Mesothelial cell of epicardium (in vitro differentiated cells): ENCODE measurements at regions not wholly inside any gene's neighbourhood (a gene's known extent, or its start where the extent isn't known, plus 50 kb on each side); places are given as distances from the start of the nearest gene placed in this dataset.

ENCODE experiments used
- DNase-seq, 2 experiments: peaks; one replicate each; pipeline ENCODE4 v3.0.0; 2021; ENCODE audit warnings: low spot score in 2 of 2; ENCODE audit not compliant: unreplicated experiment in 2 of 2
- H3K27ac Mint-ChIP-seq: 2 replicates; pipeline ENCODE4 v1.8.0; 2021; ENCODE audit warnings: mixed read lengths
- H3K27me3 Mint-ChIP-seq: 2 replicates; pipeline ENCODE4 v1.8.0; 2021; ENCODE audit warnings: low read depth, mixed read lengths
- H3K36me3 Mint-ChIP-seq: 2 replicates; pipeline ENCODE4 v1.8.0; 2021; ENCODE audit warnings: mixed read lengths
- H3K4me1 Mint-ChIP-seq: 2 replicates; pipeline ENCODE4 v1.8.0; 2021; ENCODE audit warnings: mixed read lengths
- H3K4me3 Mint-ChIP-seq: 2 replicates; pipeline ENCODE4 v1.8.0; 2021; ENCODE audit warnings: mild to moderate bottlenecking, moderate library complexity, mixed read lengths
- H3K9me3 Mint-ChIP-seq: 2 replicates; pipeline ENCODE4 v1.8.0; 2021; ENCODE audit warnings: mixed read lengths
- TF ChIP-seq, protein P1 (sequence below): fragments of 200-600 bp; sonication (generic); IDR thresholded peaks from one replicate; pipeline ENCODE4 v1.5.0; 2021; ENCODE audit warnings: antibody characterized with exemption; ENCODE audit not compliant: unreplicated experiment

DNA sequence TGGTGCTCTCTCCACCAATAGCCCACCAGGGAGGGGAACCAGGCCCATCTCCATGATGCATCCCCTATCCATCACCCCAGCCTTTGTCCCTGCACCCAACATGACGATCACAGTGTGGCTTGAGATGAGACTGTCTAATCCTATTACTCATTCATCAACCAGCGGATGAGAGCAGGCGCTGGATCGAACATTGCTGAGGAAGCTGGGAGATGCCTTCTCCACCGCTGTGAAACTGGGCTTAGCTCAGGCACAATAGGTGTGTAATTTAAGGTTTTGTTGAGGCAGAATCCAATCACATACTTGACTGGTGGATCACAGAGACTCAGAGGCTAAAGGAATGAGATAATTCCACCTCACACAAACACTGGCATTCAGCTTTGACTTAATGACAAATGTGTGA is 64.6 kb upstream of the IRX3 start:
- no peak for DNase-seq
- H3K4me1 Mint-ChIP-seq, result no peaks in the 10 kb centered on the region
- peaks cover 6% of the 10 kb centered on the region for H3K27me3 Mint-ChIP-seq
- H3K9me3 Mint-ChIP-seq, result peaks cover 24% of the 10 kb centered on the region
- H3K36me3 Mint-ChIP-seq, result peaks cover 4% of the 10 kb centered on the region
- no peak overlapping the region for H3K27ac Mint-ChIP-seq
- no peak overlapping the region for H3K4me3 Mint-ChIP-seq
- TF ChIP-seq, protein P1, sequence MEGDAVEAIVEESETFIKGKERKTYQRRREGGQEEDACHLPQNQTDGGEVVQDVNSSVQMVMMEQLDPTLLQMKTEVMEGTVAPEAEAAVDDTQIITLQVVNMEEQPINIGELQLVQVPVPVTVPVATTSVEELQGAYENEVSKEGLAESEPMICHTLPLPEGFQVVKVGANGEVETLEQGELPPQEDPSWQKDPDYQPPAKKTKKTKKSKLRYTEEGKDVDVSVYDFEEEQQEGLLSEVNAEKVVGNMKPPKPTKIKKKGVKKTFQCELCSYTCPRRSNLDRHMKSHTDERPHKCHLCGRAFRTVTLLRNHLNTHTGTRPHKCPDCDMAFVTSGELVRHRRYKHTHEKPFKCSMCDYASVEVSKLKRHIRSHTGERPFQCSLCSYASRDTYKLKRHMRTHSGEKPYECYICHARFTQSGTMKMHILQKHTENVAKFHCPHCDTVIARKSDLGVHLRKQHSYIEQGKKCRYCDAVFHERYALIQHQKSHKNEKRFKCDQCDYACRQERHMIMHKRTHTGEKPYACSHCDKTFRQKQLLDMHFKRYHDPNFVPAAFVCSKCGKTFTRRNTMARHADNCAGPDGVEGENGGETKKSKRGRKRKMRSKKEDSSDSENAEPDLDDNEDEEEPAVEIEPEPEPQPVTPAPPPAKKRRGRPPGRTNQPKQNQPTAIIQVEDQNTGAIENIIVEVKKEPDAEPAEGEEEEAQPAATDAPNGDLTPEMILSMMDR, result no peak

DNA sequence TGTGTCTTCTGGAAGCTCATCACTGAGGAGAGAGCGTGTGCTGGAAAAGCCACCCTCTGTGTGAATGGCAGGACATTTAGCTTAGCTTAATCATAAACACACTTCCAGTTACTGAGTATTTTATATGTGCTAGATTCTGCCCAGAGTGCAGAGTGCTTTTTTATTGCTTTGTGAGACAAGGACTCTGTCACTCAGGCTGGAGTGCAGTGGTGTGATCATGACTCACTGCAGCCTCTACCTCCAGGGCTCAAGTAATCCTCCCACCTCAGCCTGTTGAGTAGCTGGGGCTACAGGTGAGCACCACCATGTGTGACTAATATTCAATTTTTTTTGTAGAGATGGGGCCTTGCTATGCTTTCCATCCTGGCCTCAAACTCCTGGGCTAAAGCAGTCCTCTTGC is 61.4 kb upstream of the IRX3 start:
- peaks cover 10% of the 10 kb centered on the region for H3K27me3 Mint-ChIP-seq
- H3K4me3 Mint-ChIP-seq, result no peak overlapping the region
- DNase-seq, result no peak
- H3K27ac Mint-ChIP-seq, result no peak overlapping the region
- H3K4me1 Mint-ChIP-seq, result no peaks in the 10 kb centered on the region
- no peaks in the 10 kb centered on the region for H3K36me3 Mint-ChIP-seq
- TF ChIP-seq, protein P1, result no peak
- H3K9me3 Mint-ChIP-seq, result peaks cover 5% of the 10 kb centered on the region

DNA sequence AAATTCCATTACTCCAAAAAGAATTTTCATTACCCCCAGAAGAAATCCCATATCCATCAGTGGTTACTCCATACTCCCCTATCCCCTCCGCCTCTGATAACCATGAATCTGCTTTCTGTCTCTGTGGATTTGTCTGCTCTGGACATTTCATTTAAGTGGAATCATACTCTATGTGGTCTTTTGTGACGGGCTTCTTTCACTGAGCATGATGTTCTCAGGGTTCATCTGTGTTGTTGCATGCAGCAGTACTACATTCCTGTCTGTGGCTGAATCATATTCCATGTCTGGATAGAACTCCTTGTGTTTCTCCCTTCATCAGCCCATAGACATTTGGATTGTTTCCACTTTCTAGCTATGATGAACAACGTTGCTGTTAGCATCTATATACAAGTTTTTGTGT is 59.5 kb upstream of the IRX3 start:
- H3K27ac Mint-ChIP-seq, result no peak overlapping the region
- H3K27me3 Mint-ChIP-seq, result peaks cover 8% of the 10 kb centered on the region
- H3K36me3 Mint-ChIP-seq, result no peaks in the 10 kb centered on the region
- no peaks in the 10 kb centered on the region for H3K4me1 Mint-ChIP-seq
- DNase-seq, result no peak
- no peak overlapping the region for H3K4me3 Mint-ChIP-seq
- H3K9me3 Mint-ChIP-seq, result peaks cover 5% of the 10 kb centered on the region
- TF ChIP-seq, protein P1, result no peak

DNA sequence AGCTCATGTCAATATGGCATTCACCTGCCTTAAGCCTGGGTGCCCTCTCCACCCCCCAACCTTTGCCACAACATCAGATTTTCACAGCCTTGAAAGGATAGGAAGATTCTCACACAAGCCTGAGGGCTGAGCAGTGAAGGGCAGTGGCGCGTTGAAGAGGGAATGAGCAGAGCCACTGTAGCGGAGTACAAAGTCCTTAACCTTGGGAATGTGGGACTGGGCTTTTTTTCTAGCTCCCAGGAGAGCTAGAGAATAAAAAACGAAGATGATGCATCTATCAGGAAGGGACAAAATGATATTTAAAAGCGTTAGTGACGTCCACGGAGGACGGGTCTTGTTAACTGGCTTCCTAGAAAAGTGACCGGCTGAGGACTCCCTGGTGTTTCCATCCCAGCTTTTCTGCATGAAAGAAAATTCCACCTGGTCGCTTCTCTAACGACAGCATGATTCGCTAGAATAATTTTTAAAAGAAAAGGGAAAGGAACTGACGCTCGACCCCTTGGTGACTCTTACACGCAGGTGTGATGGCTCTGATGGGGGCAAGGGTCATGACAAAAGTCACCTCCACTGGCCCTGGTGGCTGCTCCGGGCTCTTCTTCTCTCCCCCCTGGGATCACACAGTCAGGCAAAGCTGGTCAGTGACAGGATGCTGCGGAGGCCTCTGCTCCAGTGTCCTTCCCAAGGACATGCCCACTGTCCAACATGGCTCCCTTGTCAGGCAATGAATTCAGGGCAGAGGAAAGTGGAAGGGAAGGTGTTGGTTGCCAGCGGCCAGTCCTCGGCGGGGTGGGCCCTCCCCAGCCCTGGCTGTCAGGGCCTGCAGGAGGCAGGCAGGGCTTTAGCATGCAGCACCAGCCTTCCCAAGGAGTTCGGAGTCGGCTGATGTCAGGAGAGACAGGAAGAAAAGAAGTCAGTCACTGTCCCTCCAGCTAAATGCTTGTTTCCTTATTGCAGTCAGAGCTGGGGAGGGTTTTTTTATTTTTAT is 58.4 kb upstream of the IRX3 start:
- peaks cover 7% of the 10 kb centered on the region for H3K27me3 Mint-ChIP-seq
- H3K9me3 Mint-ChIP-seq, result peaks cover 4% of the 10 kb centered on the region
- no peak overlapping the region for H3K27ac Mint-ChIP-seq
- TF ChIP-seq, protein P1, result no peak
- no peaks in the 10 kb centered on the region for H3K36me3 Mint-ChIP-seq
- DNase-seq, result no peak
- no peaks in the 10 kb centered on the region for H3K4me1 Mint-ChIP-seq
- no peak overlapping the region for H3K4me3 Mint-ChIP-seq

DNA sequence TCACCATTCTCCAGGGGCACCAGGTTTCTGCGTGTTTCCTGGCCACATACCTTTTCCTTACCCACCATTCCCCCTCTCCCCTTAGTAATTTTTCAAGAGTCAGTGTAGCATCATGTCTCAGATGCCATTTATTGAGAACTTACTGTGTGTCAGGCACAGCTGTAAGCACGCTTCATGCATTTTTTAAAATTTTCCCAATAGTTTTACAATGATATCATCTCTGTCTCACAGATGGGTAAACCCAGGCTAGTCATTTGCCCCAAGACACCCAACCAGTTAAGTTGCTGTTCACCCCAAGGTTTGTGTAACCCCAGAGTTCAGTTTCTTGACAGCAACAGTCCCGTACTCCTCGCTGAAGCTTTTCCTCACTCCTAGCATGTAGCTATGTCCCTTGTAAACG is 56.4 kb upstream of the IRX3 start:
- H3K27ac Mint-ChIP-seq, result no peak overlapping the region
- H3K27me3 Mint-ChIP-seq, result peaks cover 9% of the 10 kb centered on the region
- no peaks in the 10 kb centered on the region for H3K4me1 Mint-ChIP-seq
- H3K4me3 Mint-ChIP-seq, result no peak overlapping the region
- H3K36me3 Mint-ChIP-seq, result no peaks in the 10 kb centered on the region
- peaks cover 4% of the 10 kb centered on the region for H3K9me3 Mint-ChIP-seq
- no peak for DNase-seq
- TF ChIP-seq, protein P1, result no peak
